Loucy (cell line): ENCODE measurements at regions not wholly inside any gene's neighbourhood (a gene's known extent, or its start where the extent isn't known, plus 50 kb on each side); places are given as distances from the start of the nearest gene placed in this dataset.

Experiments used
- CTCF ChIP-seq: fragments of 200-600 bp; sonication (generic); conservative IDR thresholded peaks from 2 replicates; pipeline ENCODE4 v1.5.1; 2014; ENCODE audit warnings: mild to moderate bottlenecking, antibody characterized with exemption, low read length
- EZH2phosphoT487 ChIP-seq: fragments of 200-600 bp; IDR thresholded peaks from 2 replicates; pipeline ENCODE4 v1.6.1; 2018; ENCODE audit warnings: antibody characterized with exemption, mild to moderate bottlenecking, moderate library complexity, borderline replicate concordance

GRCh38 chr11:92501066-92501739 lies 276.6 kb downstream of the FAT3 start:
- TF ChIP-seq CTCF, result no peak
- no peak for TF ChIP-seq EZH2phosphoT487
